ENCODE measurements at regions not wholly inside any gene's neighbourhood (a gene's known extent, or its start where the extent isn't known, plus 50 kb on each side); places are given as distances from the start of the nearest gene placed in this dataset.

- TF ChIP-seq EZH2 (IDR thresholded peaks at IDR 0.05; ENCODE audit: borderline replicate concordance, low read depth, low read length, severe bottlenecking) (no peak), CTCF (IDR thresholded peaks at IDR 0.05; ENCODE audit: borderline replicate concordance, extremely low read depth, low read length, poor library complexity, severe bottlenecking) (no peak)
Observed at GRCh38 chr7:12490940-12491339, 79.6 kb upstream of the SCIN start.
